ENCODE measurements at regions not wholly inside any gene's neighbourhood (a gene's known extent, or its start where the extent isn't known, plus 50 kb on each side); places are given as distances from the start of the nearest gene placed in this dataset.
A peak's percentile ranks its signal among the peaks of the same experiment; 100 is the strongest.

DNA sequence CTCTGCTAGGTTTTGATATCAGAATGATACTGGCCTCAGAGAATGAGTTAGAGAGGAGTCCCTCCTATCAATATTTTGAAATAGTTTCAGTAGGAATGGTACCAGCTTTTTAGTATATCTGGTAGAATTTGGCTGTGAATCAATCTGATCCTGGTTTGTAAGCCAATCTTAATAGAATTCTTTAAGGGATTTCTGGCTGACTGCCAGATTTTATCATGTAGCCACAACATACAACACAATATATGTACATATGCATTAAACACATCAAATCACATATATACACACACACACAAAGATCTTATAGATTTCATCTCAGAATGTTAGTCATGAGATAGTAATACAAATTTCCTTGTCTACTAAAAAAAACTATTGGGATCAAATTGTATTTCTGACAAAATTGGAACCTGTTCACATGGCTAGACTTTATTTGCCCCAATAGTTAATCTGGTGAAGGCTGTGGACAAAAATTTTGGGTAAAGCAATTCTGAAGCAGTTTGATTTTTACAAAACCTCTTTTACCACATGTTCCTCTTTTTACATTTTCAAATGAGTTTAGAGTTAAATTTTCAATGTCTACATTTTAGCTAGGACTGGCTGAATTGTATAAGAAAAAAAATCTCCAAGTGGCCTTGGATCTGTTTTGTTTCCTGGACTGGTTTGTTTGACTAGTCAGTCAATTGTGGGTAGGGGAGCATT, 151.7 kb downstream of the FASLG start:
- DNase-seq = no peak

GRCh38 chr1:172811694-172812093, 152.8 kb downstream of the FASLG start:
- DNase-seq = no peak

DNA sequence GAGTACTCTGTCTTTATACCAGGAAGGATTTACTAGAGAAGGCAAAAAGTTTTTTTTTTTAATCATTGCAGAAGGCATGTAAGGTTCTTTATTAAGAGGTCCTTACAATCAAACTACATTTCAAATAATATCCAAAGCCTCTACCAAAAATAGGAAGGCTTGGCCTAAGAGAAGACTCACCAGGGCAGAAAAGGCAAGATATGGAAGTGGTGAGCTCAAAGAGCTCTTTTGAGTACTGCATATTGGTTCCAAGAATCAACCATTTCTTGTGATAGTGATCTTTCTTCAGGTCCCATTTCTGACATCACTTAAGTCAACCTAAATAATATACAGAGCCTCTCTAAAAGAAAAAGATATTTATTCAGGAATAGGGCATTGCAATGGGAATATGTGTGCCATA, 153.2 kb downstream of the FASLG start:
- DNase-seq = no peak

DNA sequence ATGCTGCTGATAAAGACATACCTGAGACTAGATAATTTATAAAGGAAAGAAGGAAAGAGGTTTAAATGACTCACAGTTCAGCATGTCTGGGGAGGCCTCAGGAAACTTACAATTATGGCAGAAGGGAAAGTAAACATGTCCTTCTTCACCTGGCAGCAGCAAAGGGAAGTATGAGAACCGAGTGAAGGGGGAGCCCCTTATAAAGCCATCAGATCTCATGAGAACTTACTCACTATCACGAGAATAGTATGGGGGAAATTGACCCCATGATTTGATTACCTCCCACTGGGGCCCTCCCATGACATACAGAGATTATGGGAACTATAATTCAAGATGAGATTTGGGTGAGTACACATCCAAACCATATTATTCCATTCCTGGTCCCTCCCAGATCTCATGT, 154.4 kb downstream of the FASLG start:
- no peak for DNase-seq

DNA sequence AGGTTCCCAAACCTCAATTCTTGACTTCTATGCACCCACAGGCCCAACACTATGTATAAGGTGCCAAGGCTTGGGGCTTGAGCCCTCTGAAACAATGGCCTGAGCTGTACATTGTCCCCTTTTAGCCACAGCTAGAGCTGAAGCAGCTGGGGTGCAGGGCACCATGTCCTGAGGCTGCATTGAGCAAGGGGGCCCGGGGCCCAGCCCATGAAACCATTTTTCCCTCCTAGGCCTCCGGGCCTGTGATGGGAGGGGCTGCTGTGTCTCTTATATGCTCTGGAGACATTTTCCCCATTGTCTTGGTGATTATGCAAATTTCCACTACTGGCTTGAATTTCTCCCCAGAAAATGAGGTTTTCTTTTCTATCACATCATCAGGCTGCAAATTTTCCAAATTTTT, 155.5 kb downstream of the FASLG start:
- DNase-seq = no peak

DNA sequence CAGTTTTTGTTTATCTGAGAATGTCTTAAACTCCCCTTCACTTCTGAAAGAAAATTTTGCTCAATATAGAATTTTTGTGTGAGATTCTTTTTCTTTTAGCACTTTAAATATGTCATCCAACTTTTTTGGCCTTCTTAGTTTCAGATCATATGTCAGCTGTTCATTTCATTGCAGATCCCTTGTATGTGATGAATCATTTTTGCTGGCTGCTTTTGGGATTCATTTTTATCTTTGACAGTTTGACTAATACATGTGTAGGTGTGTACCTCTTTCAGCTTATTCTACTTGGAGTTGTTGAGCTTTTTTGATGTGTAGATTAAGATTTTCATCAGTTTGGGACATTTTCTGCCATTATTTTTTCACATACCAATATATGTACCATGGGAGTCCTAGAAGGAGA, 156.8 kb downstream of the FASLG start:
- DNase-seq = no peak

DNA sequence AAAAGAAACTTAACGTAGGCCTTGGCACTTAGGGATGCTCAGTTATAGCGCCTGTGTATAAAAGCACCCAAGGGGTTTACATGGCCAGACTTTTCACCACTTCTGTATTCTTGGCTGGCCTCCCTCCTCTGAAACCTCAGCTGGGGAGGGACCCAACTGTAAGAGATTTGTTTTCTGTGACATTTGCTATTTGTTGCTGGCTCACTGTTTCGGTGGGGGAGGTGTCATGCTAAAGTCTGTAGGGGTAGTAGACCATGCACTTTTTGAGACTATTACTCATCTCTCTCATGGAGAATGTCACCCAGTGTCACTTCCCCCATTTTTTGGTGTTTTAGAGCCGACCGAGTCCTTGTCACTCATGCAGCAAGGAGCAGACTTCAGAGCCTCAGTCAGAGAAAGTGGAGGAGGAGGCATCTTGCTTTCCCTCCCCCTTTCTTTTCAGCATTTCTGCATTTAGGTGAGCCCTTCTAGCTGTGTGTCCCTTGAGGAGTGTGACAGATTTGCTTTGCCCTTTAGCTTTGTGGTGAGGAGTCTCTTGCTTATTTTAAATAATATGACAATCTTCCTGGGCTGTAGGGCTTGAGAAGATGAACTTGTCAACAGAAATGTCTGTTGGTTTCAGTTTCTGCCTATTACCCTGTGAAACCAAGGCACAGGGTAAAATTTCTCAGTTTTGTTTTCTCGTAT, 160.1 kb downstream of the FASLG start:
- DNase-seq = no peak

DNA sequence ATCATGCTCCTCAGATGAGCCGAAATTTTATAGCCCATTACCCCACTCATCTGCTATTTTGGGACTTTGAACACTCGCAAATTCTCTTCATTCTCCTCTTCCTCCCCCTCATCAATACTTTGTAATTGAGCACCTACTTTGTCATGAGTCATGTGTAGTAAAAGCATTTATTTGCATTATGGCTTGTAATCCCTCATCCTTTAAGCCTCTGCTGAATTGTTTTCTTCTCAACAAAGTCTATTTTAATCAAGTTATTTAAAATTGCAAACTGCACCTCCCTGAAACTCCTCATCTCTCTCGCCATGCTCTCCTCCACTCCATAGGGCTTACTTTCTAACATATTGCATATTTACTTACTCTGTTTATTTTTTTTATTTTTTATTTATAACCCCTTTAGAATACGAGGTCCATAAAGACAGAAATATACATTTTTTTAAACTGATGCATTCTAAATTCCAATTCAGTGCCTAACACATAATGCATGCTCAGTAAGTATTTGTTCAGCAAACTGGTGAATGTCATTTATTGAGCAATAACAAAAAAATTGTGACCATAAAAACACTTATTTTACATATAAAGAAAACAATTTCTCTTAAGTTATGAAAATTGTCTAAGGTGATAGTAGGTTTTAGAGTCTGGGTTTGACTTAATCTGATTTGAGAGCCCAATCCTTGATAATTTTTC, 161.7 kb downstream of the FASLG start:
- DNase-seq = no peak

GRCh38 chr1:172821609-172822274, 162.8 kb downstream of the FASLG start:
- no peak for DNase-seq

DNA sequence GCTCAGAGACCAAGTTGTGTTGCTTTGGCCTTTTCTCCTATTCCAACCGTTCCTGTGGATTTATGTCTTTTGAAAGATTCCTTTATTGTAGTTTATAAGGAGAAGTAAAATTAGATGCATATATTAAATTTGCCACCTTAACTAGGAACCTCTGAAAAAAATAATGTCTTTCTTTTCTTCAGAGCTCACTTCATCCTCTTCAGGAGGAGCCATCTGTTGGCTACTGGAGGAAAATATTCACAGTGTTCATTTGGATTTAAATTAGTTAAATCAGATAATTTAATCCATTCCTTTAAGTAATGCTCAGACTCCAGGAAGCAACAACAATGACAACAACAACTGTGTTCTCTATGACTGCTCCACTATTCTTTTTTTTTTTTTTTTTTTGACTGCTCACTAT, 164.0 kb downstream of the FASLG start:
- no peak for DNase-seq

GRCh38 chr1:172823534-172823933, 164.6 kb downstream of the FASLG start:
- no peak for DNase-seq

GRCh38 chr1:172824209-172824608, 165.3 kb downstream of the FASLG start:
- no peak for DNase-seq

DNA sequence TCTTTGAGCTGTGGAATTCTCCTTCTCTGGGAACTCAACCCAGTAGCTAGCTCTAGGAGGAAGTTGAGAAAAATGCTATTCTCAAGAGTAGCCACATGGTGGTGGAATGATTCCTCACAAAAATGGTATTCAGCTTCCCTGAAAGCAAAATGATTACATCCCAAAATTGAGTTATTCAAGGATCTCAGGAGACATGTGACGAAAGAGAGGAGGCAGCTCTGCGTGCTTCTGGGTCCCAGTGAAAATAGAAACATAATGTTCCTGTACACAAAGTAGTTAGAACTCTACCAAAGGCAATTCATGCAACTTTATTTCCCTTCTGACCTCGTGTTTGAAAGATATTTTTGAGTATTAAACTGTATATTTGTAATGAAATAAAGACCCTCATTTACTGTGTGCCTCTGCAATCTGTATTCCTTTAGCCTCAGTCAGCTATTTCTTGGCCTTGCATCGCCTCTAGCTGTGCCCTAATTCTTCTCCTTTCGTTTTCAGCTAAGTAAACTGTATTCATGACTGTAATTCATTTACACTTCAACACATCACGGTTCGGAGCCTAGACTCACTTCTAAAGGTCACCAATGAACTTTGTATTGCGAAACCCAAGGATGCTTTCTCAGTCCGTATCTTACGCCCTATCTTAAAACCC, 167.3 kb downstream of the FASLG start:
- no peak for DNase-seq

- DNase-seq = no peak
These were observed 168.4 kb downstream of the FASLG start for GRCh38 chr1:172827301-172827700.

DNA sequence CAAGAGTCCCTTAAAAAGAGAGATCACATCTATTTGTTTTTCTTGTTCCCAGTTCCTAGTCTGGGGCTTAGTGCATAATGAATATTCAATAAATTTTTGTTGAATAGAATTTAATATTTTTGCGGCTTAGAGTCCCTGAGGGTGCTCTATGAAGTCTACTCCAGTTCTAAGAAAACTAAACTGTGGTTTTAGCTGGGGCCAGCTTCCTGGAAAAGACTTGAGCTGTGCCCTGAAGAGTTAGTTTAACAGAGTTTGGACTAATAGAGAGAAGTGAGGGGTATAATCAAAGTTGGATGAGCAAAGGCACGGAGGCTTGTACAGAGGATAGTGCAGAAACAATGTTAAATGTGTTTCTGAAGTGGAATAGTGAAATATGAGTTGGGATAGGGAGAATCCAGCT, 168.9 kb downstream of the FASLG start:
- no peak for DNase-seq

DNA sequence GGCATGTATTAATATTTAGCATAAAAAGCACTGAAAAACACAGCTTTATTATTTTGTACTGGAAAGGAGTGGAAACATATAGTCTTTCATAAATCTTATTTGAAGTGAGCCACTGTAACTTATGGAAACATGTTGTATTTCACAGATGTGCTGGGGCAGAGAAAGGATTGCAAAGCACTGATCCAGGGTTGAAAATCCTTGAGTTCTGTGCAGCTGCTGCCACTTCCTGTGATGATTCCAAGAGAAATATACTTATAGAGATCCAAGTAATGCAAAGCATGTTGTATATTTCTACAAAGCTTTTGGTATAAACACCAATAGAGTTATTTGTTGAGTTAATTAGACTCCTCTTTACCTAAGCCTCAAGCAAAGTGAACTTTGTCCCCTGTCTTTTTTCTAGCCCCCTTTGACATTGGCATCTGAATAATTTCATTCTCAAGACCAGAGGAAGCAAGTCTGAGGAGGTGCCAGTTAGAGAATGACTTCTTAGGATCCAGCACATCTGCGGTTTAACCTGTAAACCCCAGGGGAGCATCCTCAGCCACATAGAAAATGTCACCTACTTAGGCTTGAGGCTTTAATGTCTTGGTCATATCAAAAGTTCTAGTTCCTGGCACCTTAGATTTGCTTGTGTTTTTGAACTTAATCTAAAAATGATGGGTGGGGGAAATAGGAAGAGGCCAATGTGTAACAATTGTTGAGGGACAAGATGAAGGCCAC, 173.3 kb downstream of the FASLG start:
- no peak for DNase-seq

- DNase-seq = no peak
These were observed 175.1 kb downstream of the FASLG start for GRCh38 chr1:172833954-172834353.

DNA sequence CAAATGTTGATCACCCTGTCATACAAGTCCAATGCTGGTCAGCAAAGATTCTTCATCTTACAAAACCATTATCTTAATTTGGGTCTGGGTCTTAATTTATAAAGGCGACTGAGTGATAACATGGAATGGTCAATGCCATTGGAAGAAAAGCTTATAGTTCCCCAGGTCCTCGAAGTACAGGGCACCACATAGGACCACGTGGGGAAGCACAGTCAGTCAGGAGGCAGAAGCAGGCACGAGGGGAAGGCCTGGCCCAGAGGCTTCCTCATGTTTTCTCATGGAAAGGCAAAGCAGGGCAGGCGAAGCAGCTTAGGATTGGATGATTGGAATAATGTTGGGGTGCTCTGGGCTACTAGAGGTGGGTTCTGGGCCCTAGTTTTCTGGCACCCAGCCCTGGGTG, 175.7 kb downstream of the FASLG start:
- no peak for DNase-seq

- no peak for DNase-seq
These were observed 176.9 kb downstream of the FASLG start for GRCh38 chr1:172835834-172836233.

DNA sequence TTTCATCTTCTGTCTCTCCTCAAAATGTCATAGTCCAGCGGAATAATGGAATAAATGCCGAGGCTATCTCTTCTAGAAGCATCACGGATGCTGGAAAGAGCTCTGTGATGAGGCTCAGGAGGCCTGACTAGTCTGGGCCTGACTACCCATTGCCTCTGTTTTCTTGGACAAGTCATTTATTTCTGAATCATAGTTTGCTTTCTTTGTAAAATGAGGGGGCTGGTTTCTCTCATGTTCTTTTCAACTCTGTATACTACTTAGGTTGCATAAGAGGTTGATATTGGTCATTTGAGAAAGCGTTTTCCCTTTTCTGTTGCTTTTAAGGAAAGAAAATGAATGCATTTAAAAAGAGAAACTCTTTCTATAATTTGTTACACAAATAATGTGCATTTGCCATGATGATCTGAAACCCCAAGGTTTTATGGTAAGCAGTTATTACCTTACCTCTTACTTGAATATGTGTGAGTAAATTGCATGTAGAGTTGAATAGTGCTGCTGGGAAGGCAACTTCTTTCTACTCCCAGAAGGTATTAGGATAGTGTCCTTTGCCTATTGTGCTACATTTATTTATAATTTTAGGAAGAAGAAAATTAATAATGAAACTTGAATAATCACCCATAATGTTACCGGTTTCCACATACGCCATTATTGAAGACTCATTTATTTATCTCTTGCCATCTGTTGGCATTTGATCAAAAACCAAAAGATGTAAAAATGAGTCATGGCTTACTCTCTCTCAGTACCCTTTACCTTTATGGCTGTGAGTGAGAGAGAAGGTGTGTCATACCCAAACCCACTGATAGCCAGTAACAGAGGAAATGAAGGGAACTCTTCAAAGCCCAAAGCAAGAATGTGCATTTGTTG, 179.1 kb downstream of the FASLG start:
- DNase-seq = peak; percentile 86

DNA sequence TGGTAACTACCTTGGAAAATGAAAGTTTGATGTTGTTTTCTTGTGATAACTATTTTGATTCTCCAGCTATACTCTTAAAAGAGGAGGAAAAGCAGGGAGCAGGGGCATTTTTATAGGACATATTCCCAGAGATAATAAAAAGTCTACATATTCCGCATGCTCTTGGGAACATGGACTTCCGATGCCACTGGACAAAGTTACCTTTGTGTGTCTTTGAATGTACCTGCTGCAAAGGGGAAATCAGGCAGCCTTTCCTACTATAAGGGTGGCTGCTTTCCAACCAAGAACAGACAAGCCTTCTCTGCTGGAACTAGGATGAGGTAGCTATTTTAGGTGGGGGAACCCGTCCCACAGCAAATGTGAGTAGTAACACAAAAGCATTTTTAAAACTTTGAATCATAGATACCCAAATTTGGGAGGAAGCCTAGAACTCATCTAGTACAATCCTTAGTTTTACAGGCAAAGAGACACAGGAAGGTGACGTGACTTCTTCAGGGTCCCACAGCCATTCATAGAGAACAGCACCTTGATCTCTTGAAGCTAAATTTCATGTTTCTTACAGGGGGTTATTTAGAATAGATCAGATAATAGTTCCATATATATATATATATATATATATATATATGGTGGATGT, 179.9 kb downstream of the FASLG start:
- no peak for DNase-seq
